ENCODE measurements at regions not wholly inside any gene's neighbourhood (a gene's known extent, or its start where the extent isn't known, plus 50 kb on each side); places are given as distances from the start of the nearest gene placed in this dataset.

DNA sequence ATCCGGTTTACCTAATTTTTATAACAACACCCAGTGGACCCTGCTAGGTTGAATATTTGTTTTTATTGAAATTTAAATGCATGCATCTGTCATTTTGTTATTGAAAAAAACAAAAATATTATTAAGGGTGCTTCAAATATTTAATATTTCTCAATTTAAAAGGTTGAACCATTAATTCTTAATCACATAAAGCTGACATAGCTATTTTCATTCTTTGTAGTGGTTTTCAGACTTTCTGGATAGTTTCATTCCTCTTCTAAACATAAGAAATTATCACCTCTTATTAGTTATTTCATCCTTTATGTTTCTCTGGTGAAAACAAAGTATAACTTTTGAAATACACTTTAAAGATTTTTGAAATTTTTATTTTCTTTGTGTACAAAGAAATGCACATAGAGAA lies 369.9 kb upstream of the PLSCR5 start:
- no peak overlapping the region for H2AFZ ChIP-seq (ENCODE audit: low read length)
- no peaks in the 10 kb centered on the region for H3K4me1 ChIP-seq (ENCODE audit: insufficient read depth, low read length, poor library complexity, severe bottlenecking)
- H3K36me3 ChIP-seq (ENCODE audit: insufficient read depth, low read length), result no peaks in the 10 kb centered on the region
- H3K79me2 ChIP-seq (ENCODE audit: insufficient read depth, low read length), result no peaks in the 10 kb centered on the region
- H3K4me3 ChIP-seq (ENCODE audit: low read length, poor library complexity, severe bottlenecking), result no peak overlapping the region
- TF ChIP-seq EZH2phosphoT487 (IDR thresholded peaks at IDR 0.05; ENCODE audit: borderline replicate concordance), result no peak
- TF ChIP-seq, protein P1, sequence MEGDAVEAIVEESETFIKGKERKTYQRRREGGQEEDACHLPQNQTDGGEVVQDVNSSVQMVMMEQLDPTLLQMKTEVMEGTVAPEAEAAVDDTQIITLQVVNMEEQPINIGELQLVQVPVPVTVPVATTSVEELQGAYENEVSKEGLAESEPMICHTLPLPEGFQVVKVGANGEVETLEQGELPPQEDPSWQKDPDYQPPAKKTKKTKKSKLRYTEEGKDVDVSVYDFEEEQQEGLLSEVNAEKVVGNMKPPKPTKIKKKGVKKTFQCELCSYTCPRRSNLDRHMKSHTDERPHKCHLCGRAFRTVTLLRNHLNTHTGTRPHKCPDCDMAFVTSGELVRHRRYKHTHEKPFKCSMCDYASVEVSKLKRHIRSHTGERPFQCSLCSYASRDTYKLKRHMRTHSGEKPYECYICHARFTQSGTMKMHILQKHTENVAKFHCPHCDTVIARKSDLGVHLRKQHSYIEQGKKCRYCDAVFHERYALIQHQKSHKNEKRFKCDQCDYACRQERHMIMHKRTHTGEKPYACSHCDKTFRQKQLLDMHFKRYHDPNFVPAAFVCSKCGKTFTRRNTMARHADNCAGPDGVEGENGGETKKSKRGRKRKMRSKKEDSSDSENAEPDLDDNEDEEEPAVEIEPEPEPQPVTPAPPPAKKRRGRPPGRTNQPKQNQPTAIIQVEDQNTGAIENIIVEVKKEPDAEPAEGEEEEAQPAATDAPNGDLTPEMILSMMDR (conservative IDR thresholded peaks at IDR 0.05; ENCODE audit: low read length), result no peak
- H3K9me2 ChIP-seq (replicated peaks; ENCODE audit: low read depth, low read length), result no peaks in the 10 kb centered on the region
- no peaks in the 10 kb centered on the region for H3F3A ChIP-seq (ENCODE audit: low read depth)
- no peak overlapping the region for H3K4me2 ChIP-seq (ENCODE audit: low read depth, low read length, poor library complexity, severe bottlenecking)
- no peaks in the 10 kb centered on the region for H3K9me3 ChIP-seq (ENCODE audit: insufficient read depth, low read depth, low read length)
- H3K27me3 ChIP-seq (ENCODE audit: insufficient read depth, low read length, poor library complexity, severe bottlenecking), result no peaks in the 10 kb centered on the region
- H4K20me1 ChIP-seq (ENCODE audit: insufficient read depth, low read length, poor library complexity, severe bottlenecking), result no peaks in the 10 kb centered on the region
- no peak overlapping the region for H3K9ac ChIP-seq (ENCODE audit: low read depth, low read length, poor library complexity, severe bottlenecking)

DNA sequence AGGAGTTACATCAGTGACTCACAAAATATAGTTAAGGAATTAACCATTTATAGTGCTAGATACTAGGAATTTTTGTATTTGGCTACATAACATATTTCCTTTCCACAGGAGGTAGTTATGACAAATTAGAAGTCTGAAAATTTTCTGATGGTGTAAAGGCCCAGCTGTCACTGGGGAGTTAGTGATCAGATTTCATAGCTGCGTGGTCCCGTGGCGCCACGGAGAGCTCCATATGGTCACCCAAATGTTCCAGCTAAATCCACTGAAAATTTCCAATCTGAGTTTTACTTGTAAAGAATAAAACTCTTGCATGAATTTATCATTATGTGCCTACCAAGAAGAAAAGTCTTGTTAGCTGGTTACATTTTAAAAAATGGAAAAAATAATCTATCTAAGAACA lies 368.9 kb upstream of the PLSCR5 start:
- Histone ChIP-seq H3K9ac (ENCODE audit: low read depth, low read length, poor library complexity, severe bottlenecking) (no peak overlapping the region), H3K79me2 (ENCODE audit: insufficient read depth, low read length) (no peaks in the 10 kb centered on the region), H3K4me1 (ENCODE audit: insufficient read depth, low read length, poor library complexity, severe bottlenecking) (no peaks in the 10 kb centered on the region), H3F3A (ENCODE audit: low read depth) (no peaks in the 10 kb centered on the region), H4K20me1 (ENCODE audit: insufficient read depth, low read length, poor library complexity, severe bottlenecking) (no peaks in the 10 kb centered on the region), H3K9me2 (replicated peaks; ENCODE audit: low read depth, low read length) (no peaks in the 10 kb centered on the region), H2AFZ (ENCODE audit: low read length) (no peak overlapping the region), H3K9me3 (ENCODE audit: insufficient read depth, low read depth, low read length) (no peaks in the 10 kb centered on the region), H3K4me2 (ENCODE audit: low read depth, low read length, poor library complexity, severe bottlenecking) (no peak overlapping the region), H3K4me3 (ENCODE audit: low read length, poor library complexity, severe bottlenecking) (no peak overlapping the region), H3K36me3 (ENCODE audit: insufficient read depth, low read length) (no peaks in the 10 kb centered on the region), H3K27me3 (ENCODE audit: insufficient read depth, low read length, poor library complexity, severe bottlenecking) (no peaks in the 10 kb centered on the region)
- TF ChIP-seq EZH2phosphoT487 (IDR thresholded peaks at IDR 0.05; ENCODE audit: borderline replicate concordance), result no peak
- TF ChIP-seq, protein P1 (conservative IDR thresholded peaks at IDR 0.05; ENCODE audit: low read length), result no peak

DNA sequence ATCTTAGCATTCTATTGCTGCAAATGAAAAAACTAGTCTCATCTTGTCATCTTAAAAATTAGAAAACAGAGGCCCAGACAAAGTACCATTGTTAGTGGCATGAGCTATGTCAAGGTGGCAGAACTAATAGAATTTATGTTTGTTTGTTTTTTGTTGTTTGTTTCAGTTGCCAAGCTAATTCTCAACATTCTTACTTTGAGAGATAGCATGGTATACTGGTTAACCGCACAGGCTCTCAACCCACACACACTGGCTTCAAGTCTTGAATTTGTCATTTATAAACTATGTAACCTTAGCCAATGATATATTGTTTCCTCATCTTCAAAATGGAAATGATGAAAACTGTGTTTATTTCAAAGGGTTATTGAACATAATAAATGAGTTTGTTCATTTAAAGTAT lies 367.6 kb upstream of the PLSCR5 start:
- Histone ChIP-seq H3K4me1 (ENCODE audit: insufficient read depth, low read length, poor library complexity, severe bottlenecking) (no peaks in the 10 kb centered on the region), H3K4me3 (ENCODE audit: low read length, poor library complexity, severe bottlenecking) (no peak overlapping the region), H2AFZ (ENCODE audit: low read length) (no peak overlapping the region), H3F3A (ENCODE audit: low read depth) (no peaks in the 10 kb centered on the region), H3K79me2 (ENCODE audit: insufficient read depth, low read length) (no peaks in the 10 kb centered on the region), H3K9me3 (ENCODE audit: insufficient read depth, low read depth, low read length) (no peaks in the 10 kb centered on the region), H3K36me3 (ENCODE audit: insufficient read depth, low read length) (no peaks in the 10 kb centered on the region), H4K20me1 (ENCODE audit: insufficient read depth, low read length, poor library complexity, severe bottlenecking) (no peaks in the 10 kb centered on the region), H3K4me2 (ENCODE audit: low read depth, low read length, poor library complexity, severe bottlenecking) (no peak overlapping the region), H3K9me2 (replicated peaks; ENCODE audit: low read depth, low read length) (no peaks in the 10 kb centered on the region), H3K27me3 (ENCODE audit: insufficient read depth, low read length, poor library complexity, severe bottlenecking) (no peaks in the 10 kb centered on the region), H3K9ac (ENCODE audit: low read depth, low read length, poor library complexity, severe bottlenecking) (no peak overlapping the region)
- TF ChIP-seq, protein P1 (conservative IDR thresholded peaks at IDR 0.05; ENCODE audit: low read length), result no peak
- TF ChIP-seq EZH2phosphoT487 (IDR thresholded peaks at IDR 0.05; ENCODE audit: borderline replicate concordance), result no peak
